Mammary epithelial cell (primary cell): ENCODE measurements at regions not wholly inside any gene's neighbourhood (a gene's known extent, or its start where the extent isn't known, plus 50 kb on each side); places are given as distances from the start of the nearest gene placed in this dataset.

Source experiments
- CTCF ChIP-seq, 2 donors: IDR thresholded peaks in 1 of 2; conservative IDR thresholded peaks in 1 of 2; 2 replicates each; pipeline ENCODE4 v1.5.1; 2011 to 2012; ENCODE audit warnings: inconsistent platforms in 2 of 2, low read length in 2 of 2, mild to moderate bottlenecking in 2 of 2, control low read depth in 1 of 2, low read depth in 1 of 2; ENCODE audit not compliant: insufficient read depth in 1 of 2; ENCODE audit errors: extremely low read depth in 1 of 2
- EZH2 ChIP-seq: IDR thresholded peaks from 2 replicates; pipeline ENCODE4 v1.6.1; 2012; ENCODE audit warnings: low read length, inconsistent platforms, borderline replicate concordance

DNA sequence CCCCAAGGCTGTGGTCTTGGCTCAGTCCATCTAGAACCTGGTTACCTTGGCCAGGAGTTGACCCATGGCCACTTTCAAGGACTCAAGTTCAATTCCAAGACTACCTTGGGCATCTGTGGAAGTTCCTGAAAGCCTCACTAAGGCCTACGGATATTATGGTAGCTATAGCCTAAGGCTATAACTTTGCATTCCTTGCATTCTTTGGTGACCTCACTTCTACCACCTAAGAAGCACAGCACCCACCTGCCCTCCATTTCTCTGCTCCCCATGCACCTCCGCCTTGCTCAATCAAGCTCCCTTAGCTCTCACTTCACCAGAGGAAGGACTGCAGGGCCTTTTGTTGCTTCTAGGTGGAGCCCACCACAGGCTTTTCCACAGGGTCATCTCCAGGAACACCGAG lies 50.3 kb upstream of the GALNT18 start:
- TF ChIP-seq CTCF (conservative IDR thresholded peaks at IDR 0.05 in 1 of 2, IDR thresholded peaks at IDR 0.05 in 1 of 2; ENCODE audit: extremely low read depth in 1 of 2, insufficient read depth in 1 of 2, low read depth in 1 of 2, low read length in 2 of 2): no peak
- TF ChIP-seq EZH2: no peak
